ENCODE measurements at regions not wholly inside any gene's neighbourhood (a gene's known extent, or its start where the extent isn't known, plus 50 kb on each side); places are given as distances from the start of the nearest gene placed in this dataset.

DNA sequence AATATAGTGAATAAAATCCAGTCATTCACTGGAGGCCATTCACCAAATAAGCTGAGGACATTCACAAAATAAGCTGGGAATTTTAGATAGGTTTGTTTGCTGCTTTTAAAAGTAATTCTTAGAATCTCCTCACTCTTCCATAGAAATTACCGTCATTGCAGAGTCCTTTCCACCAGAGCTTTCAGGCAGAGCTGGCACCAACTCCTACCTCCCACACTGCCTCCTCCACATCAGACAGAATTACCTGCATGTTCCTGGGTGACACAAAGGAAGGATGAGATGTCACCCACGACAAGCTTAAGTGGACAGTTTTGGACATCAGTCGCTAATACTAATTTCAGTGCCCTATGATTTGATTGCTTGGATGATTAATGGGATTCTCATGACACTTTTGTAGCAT, 1113.2 kb downstream of the IGSF11 start:
- Histone ChIP-seq H3K27me3 (no peaks in the 10 kb centered on the region), H3K4me3 (replicated peaks in 1 of 3) (no peak overlapping the region), H3K27ac (no peak overlapping the region), H3K36me3 (no peaks in the 10 kb centered on the region), H3K9me3 (no peaks in the 10 kb centered on the region), H3K4me1 (no peaks in the 10 kb centered on the region)
- no peak for DNase-seq
- intact Hi-C loops (cut with DNase I), result no loop called here
- no peak for TF ChIP-seq POLR2A (IDR thresholded peaks at IDR 0.05)
- WGBS, 2 donors, result 77 to 79% methylated on average over 3 of the region's 3 CpGs

DNA sequence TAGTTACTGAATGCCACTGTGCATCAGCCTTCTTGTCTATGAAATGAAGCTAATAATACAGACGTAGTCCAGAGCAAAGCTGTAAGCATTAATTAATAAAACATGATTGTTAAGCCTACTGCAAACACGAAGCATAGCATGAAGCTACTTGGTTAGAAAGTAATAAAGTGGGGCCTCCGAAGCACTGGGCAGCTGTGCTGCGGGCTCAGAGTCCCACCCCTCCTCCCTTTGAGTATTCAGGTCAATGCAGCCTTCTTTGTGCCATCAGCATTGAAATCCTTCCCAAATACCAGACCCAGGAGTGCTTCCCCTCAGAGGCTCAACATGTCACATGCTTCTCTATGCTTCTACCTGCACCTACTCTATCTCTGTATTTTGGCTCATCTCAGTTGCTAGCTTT, 1112.6 kb downstream of the IGSF11 start:
- Histone ChIP-seq H3K4me3 (replicated peaks in 1 of 3) (no peak overlapping the region), H3K9me3 (no peaks in the 10 kb centered on the region), H3K4me1 (no peaks in the 10 kb centered on the region), H3K27me3 (no peaks in the 10 kb centered on the region), H3K27ac (no peak overlapping the region), H3K36me3 (no peaks in the 10 kb centered on the region)
- TF ChIP-seq, protein P1, sequence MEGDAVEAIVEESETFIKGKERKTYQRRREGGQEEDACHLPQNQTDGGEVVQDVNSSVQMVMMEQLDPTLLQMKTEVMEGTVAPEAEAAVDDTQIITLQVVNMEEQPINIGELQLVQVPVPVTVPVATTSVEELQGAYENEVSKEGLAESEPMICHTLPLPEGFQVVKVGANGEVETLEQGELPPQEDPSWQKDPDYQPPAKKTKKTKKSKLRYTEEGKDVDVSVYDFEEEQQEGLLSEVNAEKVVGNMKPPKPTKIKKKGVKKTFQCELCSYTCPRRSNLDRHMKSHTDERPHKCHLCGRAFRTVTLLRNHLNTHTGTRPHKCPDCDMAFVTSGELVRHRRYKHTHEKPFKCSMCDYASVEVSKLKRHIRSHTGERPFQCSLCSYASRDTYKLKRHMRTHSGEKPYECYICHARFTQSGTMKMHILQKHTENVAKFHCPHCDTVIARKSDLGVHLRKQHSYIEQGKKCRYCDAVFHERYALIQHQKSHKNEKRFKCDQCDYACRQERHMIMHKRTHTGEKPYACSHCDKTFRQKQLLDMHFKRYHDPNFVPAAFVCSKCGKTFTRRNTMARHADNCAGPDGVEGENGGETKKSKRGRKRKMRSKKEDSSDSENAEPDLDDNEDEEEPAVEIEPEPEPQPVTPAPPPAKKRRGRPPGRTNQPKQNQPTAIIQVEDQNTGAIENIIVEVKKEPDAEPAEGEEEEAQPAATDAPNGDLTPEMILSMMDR (IDR thresholded peaks at IDR 0.05), result no peak
- no peak for TF ChIP-seq POLR2A (IDR thresholded peaks at IDR 0.05)
- DNase-seq, result no peak
- WGBS, 2 donors, result 84 to 85% methylated on average over 4 of the region's 4 CpGs
- intact Hi-C loops (cut with DNase I), result no loop called here

DNA sequence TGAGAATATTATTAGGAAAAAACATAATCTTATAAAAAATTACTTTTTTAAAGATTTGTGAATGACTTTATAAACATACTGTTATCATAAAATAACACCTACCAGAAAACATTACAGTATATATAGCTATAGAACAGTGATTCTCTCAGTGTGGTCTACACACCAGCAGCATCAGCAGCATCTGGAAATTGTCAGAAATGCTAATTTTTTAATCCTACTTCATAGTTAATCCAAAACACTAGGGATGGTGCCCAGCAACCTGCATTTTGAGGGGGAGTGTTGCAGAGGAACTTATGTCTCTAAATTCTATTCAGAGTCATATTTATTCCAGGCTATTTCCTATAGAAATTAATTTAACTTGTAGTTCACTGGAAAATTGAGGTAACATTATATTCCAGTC, 1107.8 kb downstream of the IGSF11 start:
- H3K36me3 ChIP-seq, result no peaks in the 10 kb centered on the region
- DNase-seq, result no peak
- intact Hi-C loops (cut with DNase I), result no loop called here
- H3K27ac ChIP-seq, result no peak overlapping the region
- no peak overlapping the region for H3K4me3 ChIP-seq (replicated peaks in 1 of 3)
- H3K27me3 ChIP-seq, result no peaks in the 10 kb centered on the region
- no peaks in the 10 kb centered on the region for H3K9me3 ChIP-seq
- H3K4me1 ChIP-seq, result no peaks in the 10 kb centered on the region
- no peak for TF ChIP-seq POLR2A (IDR thresholded peaks at IDR 0.05)
- TF ChIP-seq, protein P1 (IDR thresholded peaks at IDR 0.05), result no peak

DNA sequence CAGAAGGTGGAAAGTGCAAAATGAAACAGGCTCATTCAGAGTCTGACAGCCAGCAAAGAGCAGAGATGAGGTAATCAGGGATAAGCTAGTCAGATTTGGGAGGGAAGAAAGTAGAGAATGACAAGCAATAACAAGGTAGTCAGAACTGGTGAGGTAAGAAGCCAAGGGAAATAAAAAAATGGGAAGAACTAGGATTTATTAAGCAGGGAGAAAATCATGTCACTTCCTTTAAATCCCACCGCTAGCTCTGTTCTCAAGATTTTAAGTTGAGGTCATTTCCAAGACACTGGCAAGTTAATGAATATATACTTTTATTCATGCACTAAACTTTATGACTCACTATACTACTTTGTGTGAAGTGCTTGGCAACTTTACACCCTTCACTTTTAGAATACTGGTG, 1106.8 kb downstream of the IGSF11 start:
- intact Hi-C loops (cut with DNase I), result no loop called here
- Histone ChIP-seq H3K27ac (no peak overlapping the region), H3K4me1 (no peaks in the 10 kb centered on the region), H3K9me3 (no peaks in the 10 kb centered on the region), H3K27me3 (no peaks in the 10 kb centered on the region), H3K36me3 (no peaks in the 10 kb centered on the region), H3K4me3 (replicated peaks in 1 of 3) (no peak overlapping the region)
- no peak for TF ChIP-seq POLR2A (IDR thresholded peaks at IDR 0.05)
- TF ChIP-seq, protein P1 (IDR thresholded peaks at IDR 0.05), result no peak
- WGBS, 2 donors, result 91 to 96% methylated on average over 1 of the region's 1 CpG
- DNase-seq, result no peak

DNA sequence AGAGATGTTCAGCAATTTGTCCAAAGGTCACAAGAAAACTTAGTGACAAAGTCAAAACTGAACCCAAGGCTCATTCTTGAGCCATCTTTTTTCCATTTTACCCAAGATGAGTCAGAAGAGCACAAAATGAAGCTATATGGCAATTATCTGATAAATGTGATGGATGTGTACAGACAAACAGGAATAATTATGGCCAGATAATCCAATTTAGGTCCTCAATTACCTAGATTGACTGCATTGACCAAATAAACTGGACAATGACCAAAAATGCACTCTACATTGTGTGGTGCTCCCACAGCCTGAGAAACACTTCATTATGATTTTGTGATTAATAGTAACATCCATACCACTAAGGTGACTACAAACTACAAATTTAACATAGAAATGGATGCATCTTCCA, 1105.8 kb downstream of the IGSF11 start:
- no peaks in the 10 kb centered on the region for H3K4me1 ChIP-seq
- H3K27me3 ChIP-seq, result no peaks in the 10 kb centered on the region
- TF ChIP-seq POLR2A (IDR thresholded peaks at IDR 0.05), result no peak
- TF ChIP-seq, protein P1 (IDR thresholded peaks at IDR 0.05), result no peak
- no peak for DNase-seq
- H3K9me3 ChIP-seq, result no peaks in the 10 kb centered on the region
- H3K27ac ChIP-seq, result no peak overlapping the region
- no peaks in the 10 kb centered on the region for H3K36me3 ChIP-seq
- H3K4me3 ChIP-seq (replicated peaks in 1 of 3), result no peak overlapping the region
- intact Hi-C loops (cut with DNase I), result no loop called here

DNA sequence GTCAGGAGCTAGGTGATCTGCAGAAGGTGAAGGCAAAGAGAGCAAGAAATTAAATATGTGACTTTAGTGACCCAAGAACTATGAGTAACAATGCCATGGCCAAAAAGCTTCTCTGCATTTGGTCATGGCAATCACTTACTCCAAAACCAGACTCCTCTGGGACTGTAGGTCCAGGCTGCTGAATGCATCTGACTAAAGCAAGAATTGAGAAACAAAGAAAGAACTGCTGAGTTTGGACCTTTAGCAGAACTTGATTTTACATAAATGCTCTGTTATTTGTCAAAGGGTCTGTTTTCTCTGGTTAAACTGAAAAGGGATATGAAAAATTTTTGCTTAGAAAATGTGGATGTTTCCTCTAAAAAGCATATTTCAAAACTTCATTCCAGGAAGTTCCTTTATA, 1102.2 kb downstream of the IGSF11 start:
- no peaks in the 10 kb centered on the region for H3K36me3 ChIP-seq
- H3K27ac ChIP-seq, result no peak overlapping the region
- intact Hi-C loops (cut with DNase I), result no loop called here
- no peaks in the 10 kb centered on the region for H3K27me3 ChIP-seq
- H3K4me3 ChIP-seq (replicated peaks in 1 of 3), result no peak overlapping the region
- TF ChIP-seq POLR2A (IDR thresholded peaks at IDR 0.05), result no peak
- TF ChIP-seq, protein P1 (IDR thresholded peaks at IDR 0.05), result no peak
- H3K9me3 ChIP-seq, result no peaks in the 10 kb centered on the region
- DNase-seq, result no peak
- H3K4me1 ChIP-seq, result no peaks in the 10 kb centered on the region

All from thyroid gland (tissue), 4 donors.